GM18526 (cell line): ENCODE measurements at regions not wholly inside any gene's neighbourhood (a gene's known extent, or its start where the extent isn't known, plus 50 kb on each side); places are given as distances from the start of the nearest gene placed in this dataset.

Source experiments
- POLR2A ChIP-seq: IDR thresholded peaks from 3 replicates; pipeline ENCODE4 v1.6.1; 2011; ENCODE audit not compliant: insufficient read length; ENCODE audit errors: extremely low read depth

- TF ChIP-seq POLR2A = no peak
Measured at GRCh38 chr14:71346685-71347084, 439.4 kb downstream of the PCNX1 start.

GRCh38 chr14:71348394-71348793 lies 441.1 kb downstream of the PCNX1 start:
- no peak for TF ChIP-seq POLR2A

GRCh38 chr14:71348817-71349216 lies 441.6 kb downstream of the PCNX1 start:
- no peak for TF ChIP-seq POLR2A

- TF ChIP-seq POLR2A = no peak
Measured at GRCh38 chr14:71354142-71354541, 446.9 kb downstream of the PCNX1 start.

GRCh38 chr14:71354801-71355200 lies 447.5 kb downstream of the PCNX1 start:
- no peak for TF ChIP-seq POLR2A

GRCh38 chr14:71355324-71356201 lies 448.3 kb downstream of the PCNX1 start:
- TF ChIP-seq POLR2A = no peak

GRCh38 chr14:71358209-71358931 lies 451.1 kb downstream of the PCNX1 start:
- no peak for TF ChIP-seq POLR2A

- TF ChIP-seq POLR2A = no peak
Measured at GRCh38 chr14:71359823-71360222, 452.6 kb downstream of the PCNX1 start.

- TF ChIP-seq POLR2A = no peak
Measured at GRCh38 chr14:71361336-71361735, 454.1 kb downstream of the PCNX1 start.

GRCh38 chr14:71361874-71362273 lies 454.6 kb downstream of the PCNX1 start:
- TF ChIP-seq POLR2A = no peak

- TF ChIP-seq POLR2A = no peak
Measured at GRCh38 chr14:71362282-71362681, 455.0 kb downstream of the PCNX1 start.

- TF ChIP-seq POLR2A = no peak
Measured at GRCh38 chr14:71362920-71363584, 455.8 kb downstream of the PCNX1 start.

- no peak for TF ChIP-seq POLR2A
Measured at GRCh38 chr14:71363946-71364925, 457.0 kb downstream of the PCNX1 start.

- TF ChIP-seq POLR2A = no peak
Measured at GRCh38 chr14:71365361-71365760, 458.1 kb downstream of the PCNX1 start.

- TF ChIP-seq POLR2A = no peak
Measured at GRCh38 chr14:71366861-71367260, 459.6 kb downstream of the PCNX1 start.
